Heart left ventricle (tissue), 13 donors: ENCODE measurements at regions not wholly inside any gene's neighbourhood (a gene's known extent, or its start where the extent isn't known, plus 50 kb on each side); places are given as distances from the start of the nearest gene placed in this dataset.

Experiments used
- CTCF ChIP-seq, 12 donors: fragments of 200-600 bp; sonication (generic) in 4 of 12; IDR thresholded peaks; one replicate each; pipeline versions ENCODE4 v1.5.0 to v1.8.0; 2018 to 2022; ENCODE audit warnings: antibody characterized with exemption in 12 of 12, mild to moderate bottlenecking in 5 of 12
- POLR2A ChIP-seq, 2 donors: fragments of 450-650 bp; IDR thresholded peaks; one replicate each; pipeline ENCODE4 v1.6.1; 2017; ENCODE audit warnings: antibody characterized with exemption in 2 of 2, mild to moderate bottlenecking in 2 of 2, moderate library complexity in 2 of 2
- donor health status: ischemic (EF 13 %, LVEDD 7.1; RV severe dilation, severe dysfunction).
- donor health status: DM: no; HTN: yes; CAD: no.
- donor health status: DM: no; HTN: no; CAD: no.
- donor health status: ischemic (EF 25% LVEDD 6.9; RV normal size, moderate dysfunction).
- donor health status: ischemic (EF 25% LVEDD 5.7; RV mildly dilated, moderate dysfunction).
- donor health status: ischemic (EF 35%, LVEDD 5.7; RV mildly dilated, moderate dysfunction).
- donor health status: nonischemic (EF 11% LVEDD 7.7; RV severe dilation, severe dysfunction).
- donor health status: DM: yes; HTN: yes; CAD: no.
- donor health status: PGD.
- donor health status: ischemic (EF 29% LVEDD 5.4; RV normal size, mild dysfunction).
- donor health status: nonischemic (EF 23%, LVEDD 6.1; RV moderate dilation, normal function).

GRCh38 chr6:71168233-71168765 lies 120.3 kb upstream of the OGFRL1 start:
- TF ChIP-seq CTCF (IDR thresholded peaks at IDR 0.05), result no peak
- TF ChIP-seq POLR2A (IDR thresholded peaks at IDR 0.05), result no peak
